ENCODE measurements at regions not wholly inside any gene's neighbourhood (a gene's known extent, or its start where the extent isn't known, plus 50 kb on each side); places are given as distances from the start of the nearest gene placed in this dataset.

DNA sequence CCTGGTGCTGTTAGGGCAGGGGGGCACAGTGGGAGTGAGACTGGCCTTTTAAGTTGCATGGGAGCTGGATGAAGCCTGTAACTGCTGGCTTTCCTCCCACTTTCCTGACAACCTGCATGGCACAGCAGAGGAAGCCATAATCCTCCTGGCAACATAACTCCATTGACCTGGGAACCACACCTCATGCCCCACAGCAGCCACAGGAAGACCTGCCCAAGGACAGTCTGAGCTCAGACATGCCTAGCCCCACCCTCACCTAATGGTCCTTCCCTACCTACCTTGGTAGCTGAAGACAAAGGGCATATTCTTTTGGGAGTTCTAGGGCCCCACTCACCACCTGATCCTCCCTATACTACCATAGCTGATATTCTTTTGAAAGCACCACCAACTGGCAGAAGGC, 482.2 kb upstream of the TOM1L1 start:
- TF ChIP-seq CTCF (IDR thresholded peaks at IDR 0.05 in 2 of 3, conservative IDR thresholded peaks at IDR 0.05 in 1 of 3; ENCODE audit: borderline replicate concordance in 1 of 3, insufficient read depth in 1 of 3, low read depth in 2 of 3, low read length in 2 of 3): no peak
- TF ChIP-seq, protein P1, sequence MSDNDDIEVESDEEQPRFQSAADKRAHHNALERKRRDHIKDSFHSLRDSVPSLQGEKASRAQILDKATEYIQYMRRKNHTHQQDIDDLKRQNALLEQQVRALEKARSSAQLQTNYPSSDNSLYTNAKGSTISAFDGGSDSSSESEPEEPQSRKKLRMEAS (IDR thresholded peaks at IDR 0.05): no peak
- no peak for TF ChIP-seq EGR1 (IDR thresholded peaks at IDR 0.05; ENCODE audit: low read depth)
- no peak for TF ChIP-seq POLR2A (IDR thresholded peaks at IDR 0.05; ENCODE audit: borderline replicate concordance, extremely low read depth, insufficient read depth, insufficient read length)
- TF ChIP-seq EZH2 (IDR thresholded peaks at IDR 0.05): no peak
- TF ChIP-seq POLR2AphosphoS5 (IDR thresholded peaks at IDR 0.05; ENCODE audit: low read depth, low read length): no peak
- TF ChIP-seq, protein P2, sequence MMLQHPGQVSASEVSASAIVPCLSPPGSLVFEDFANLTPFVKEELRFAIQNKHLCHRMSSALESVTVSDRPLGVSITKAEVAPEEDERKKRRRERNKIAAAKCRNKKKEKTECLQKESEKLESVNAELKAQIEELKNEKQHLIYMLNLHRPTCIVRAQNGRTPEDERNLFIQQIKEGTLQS (IDR thresholded peaks at IDR 0.05): no peak
- TF ChIP-seq ELF1 (IDR thresholded peaks at IDR 0.05; ENCODE audit: borderline replicate concordance, low read depth): no peak
- TF ChIP-seq ZFX (IDR thresholded peaks at IDR 0.05): no peak
- no peak for TF ChIP-seq FOSL1 (IDR thresholded peaks at IDR 0.05; ENCODE audit: low read depth)
- TF ChIP-seq SRF (IDR thresholded peaks at IDR 0.05; ENCODE audit: low read depth): no peak
